SJCRH30 (cell line): ENCODE measurements at regions not wholly inside any gene's neighbourhood (a gene's known extent, or its start where the extent isn't known, plus 50 kb on each side); places are given as distances from the start of the nearest gene placed in this dataset.

Experiments
- DNase-seq, 2 experiments: peaks; one replicate each; pipeline ENCODE4 v3.0.0-alpha.2; 2015 to 2020
- H3K27ac ChIP-seq: fragments of 250-450 bp; sonication (Bioruptor Pico); 2 replicates; pipeline ENCODE4 v1.5.1; 2020; ENCODE audit warnings: mild to moderate bottlenecking, moderate library complexity
- H3K27me3 ChIP-seq: fragments of 250-450 bp; sonication (Bioruptor Pico); 2 replicates; pipeline ENCODE4 v1.5.1; 2020; ENCODE audit warnings: mild to moderate bottlenecking, moderate library complexity
- H3K36me3 ChIP-seq: fragments of 250-450 bp; sonication (Bioruptor Pico); 2 replicates; pipeline ENCODE4 v1.5.1; 2020; ENCODE audit warnings: mild to moderate bottlenecking, moderate library complexity
- H3K4me1 ChIP-seq: fragments of 250-450 bp; sonication (Bioruptor Pico); 2 replicates; pipeline ENCODE4 v1.5.1; 2020; ENCODE audit warnings: mild to moderate bottlenecking, moderate library complexity
- H3K4me3 ChIP-seq: fragments of 250-450 bp; sonication (Bioruptor Pico); 2 replicates; pipeline ENCODE4 v1.5.1; 2020; ENCODE audit warnings: mild to moderate bottlenecking, moderate library complexity
- H3K9me3 ChIP-seq: fragments of 250-450 bp; sonication (Bioruptor Pico); replicated peaks from 2 replicates; pipeline ENCODE4 v1.5.1; 2020; ENCODE audit warnings: mild to moderate bottlenecking, moderate library complexity

GRCh38 chr22:48138855-48139254 lies 1376.4 kb downstream of the TBC1D22A start:
- no peak for DNase-seq
- H3K9me3 ChIP-seq, result no peaks in the 10 kb centered on the region

GRCh38 chr22:48138427-48138826 lies 1376.0 kb downstream of the TBC1D22A start:
- Histone ChIP-seq H3K9me3 (no peaks in the 10 kb centered on the region), H3K4me3 (no peak overlapping the region), H3K4me1 (no peaks in the 10 kb centered on the region), H3K27ac (no peak overlapping the region), H3K27me3 (peaks cover 29% of the 10 kb centered on the region), H3K36me3 (no peaks in the 10 kb centered on the region)
- DNase-seq, result no peak

More at GRCh38 chr22:48138855-48139254, 1376.4 kb downstream of the TBC1D22A start:
- Histone ChIP-seq H3K36me3 (no peaks in the 10 kb centered on the region), H3K27me3 (peaks cover 31% of the 10 kb centered on the region), H3K4me1 (no peaks in the 10 kb centered on the region), H3K4me3 (no peak overlapping the region), H3K27ac (no peak overlapping the region)

- no peaks in the 10 kb centered on the region for H3K9me3 ChIP-seq
- no peaks in the 10 kb centered on the region for H3K4me1 ChIP-seq
- no peak overlapping the region for H3K4me3 ChIP-seq
- H3K27me3 ChIP-seq, result peaks cover 25% of the 10 kb centered on the region
- no peak overlapping the region for H3K27ac ChIP-seq
- DNase-seq, result no peak
- H3K36me3 ChIP-seq, result no peaks in the 10 kb centered on the region
Measured at GRCh38 chr22:48137640-48138039, 1375.2 kb downstream of the TBC1D22A start.

- H3K9me3 ChIP-seq, result no peaks in the 10 kb centered on the region
- no peak for DNase-seq
- H3K27ac ChIP-seq, result no peak overlapping the region
- H3K27me3 ChIP-seq, result peaks cover 15% of the 10 kb centered on the region
- H3K36me3 ChIP-seq, result no peaks in the 10 kb centered on the region
- no peaks in the 10 kb centered on the region for H3K4me1 ChIP-seq
- no peak overlapping the region for H3K4me3 ChIP-seq
Measured at GRCh38 chr22:48135592-48135991, 1373.1 kb downstream of the TBC1D22A start.

- H3K9me3 ChIP-seq, result no peaks in the 10 kb centered on the region; the same call in 1 of the 2 replicates
- H3K36me3 ChIP-seq, result no peaks in the 10 kb centered on the region
- no peak overlapping the region for H3K4me3 ChIP-seq
- no peak for DNase-seq
- peaks cover 5% of the 10 kb centered on the region; the same call in 1 of the 2 replicates for H3K27me3 ChIP-seq
- H3K4me1 ChIP-seq, result no peaks in the 10 kb centered on the region
- no peak overlapping the region for H3K27ac ChIP-seq
Measured at GRCh38 chr22:48125416-48125815, 1363.0 kb downstream of the TBC1D22A start.

- Histone ChIP-seq H3K9me3 (no peaks in the 10 kb centered on the region; the same call in 1 of the 2 replicates), H3K27ac (no peak overlapping the region), H3K27me3 (no peaks in the 10 kb centered on the region), H3K4me3 (no peak overlapping the region), H3K36me3 (no peaks in the 10 kb centered on the region), H3K4me1 (no peaks in the 10 kb centered on the region)
- DNase-seq, result no peak
Measured at GRCh38 chr22:48121984-48122383, 1359.5 kb downstream of the TBC1D22A start.

GRCh38 chr22:48118654-48119053 lies 1356.2 kb downstream of the TBC1D22A start:
- Histone ChIP-seq H3K36me3 (no peaks in the 10 kb centered on the region), H3K4me3 (no peak overlapping the region), H3K4me1 (no peaks in the 10 kb centered on the region), H3K27ac (no peak overlapping the region), H3K27me3 (no peaks in the 10 kb centered on the region; the same call in 1 of the 2 replicates), H3K9me3 (no peaks in the 10 kb centered on the region; the same call in 1 of the 2 replicates)
- DNase-seq, result no peak

- Histone ChIP-seq H3K4me1 (no peaks in the 10 kb centered on the region), H3K4me3 (no peak overlapping the region), H3K27ac (no peak overlapping the region), H3K27me3 (no peaks in the 10 kb centered on the region; the same call in 1 of the 2 replicates), H3K9me3 (no peaks in the 10 kb centered on the region; the same call in 1 of the 2 replicates), H3K36me3 (no peaks in the 10 kb centered on the region)
- no peak for DNase-seq
Measured at GRCh38 chr22:48116871-48117270, 1354.4 kb downstream of the TBC1D22A start.

GRCh38 chr22:48112687-48113521 lies 1350.5 kb downstream of the TBC1D22A start:
- no peaks in the 10 kb centered on the region for H3K9me3 ChIP-seq

GRCh38 chr22:48106715-48107259 lies 1344.3 kb downstream of the TBC1D22A start:
- Histone ChIP-seq H3K27ac (no peak overlapping the region), H3K4me1 (no peaks in the 10 kb centered on the region), H3K27me3 (peaks cover 11% of the 10 kb centered on the region; the same call in 1 of the 2 replicates), H3K36me3 (no peaks in the 10 kb centered on the region), H3K9me3 (no peaks in the 10 kb centered on the region), H3K4me3 (no peak overlapping the region)
- no peak for DNase-seq

More at GRCh38 chr22:48112687-48113521, 1350.5 kb downstream of the TBC1D22A start:
- H3K27ac ChIP-seq, result no peak overlapping the region
- no peaks in the 10 kb centered on the region for H3K36me3 ChIP-seq
- H3K27me3 ChIP-seq, result no peaks in the 10 kb centered on the region; the same call in 1 of the 2 replicates
- H3K4me1 ChIP-seq, result no peaks in the 10 kb centered on the region
- DNase-seq, result no peak
- no peak overlapping the region for H3K4me3 ChIP-seq

GRCh38 chr22:48106215-48106614 lies 1343.8 kb downstream of the TBC1D22A start:
- no peak for DNase-seq
- Histone ChIP-seq H3K4me1 (no peaks in the 10 kb centered on the region), H3K9me3 (no peaks in the 10 kb centered on the region), H3K27me3 (peaks cover 14% of the 10 kb centered on the region; the same call in 1 of the 2 replicates), H3K27ac (no peak overlapping the region), H3K36me3 (no peaks in the 10 kb centered on the region), H3K4me3 (no peak overlapping the region)

GRCh38 chr22:48105259-48105658 lies 1342.8 kb downstream of the TBC1D22A start:
- H3K36me3 ChIP-seq, result no peaks in the 10 kb centered on the region
- H3K9me3 ChIP-seq, result no peaks in the 10 kb centered on the region
- no peak overlapping the region for H3K4me3 ChIP-seq
- DNase-seq, result no peak
- H3K4me1 ChIP-seq, result no peaks in the 10 kb centered on the region
- H3K27me3 ChIP-seq, result peaks cover 23% of the 10 kb centered on the region; the same call in 1 of the 2 replicates
- H3K27ac ChIP-seq, result no peak overlapping the region

- peaks cover 27% of the 10 kb centered on the region; the same call in 1 of the 2 replicates for H3K27me3 ChIP-seq
- H3K27ac ChIP-seq, result no peak overlapping the region
- no peak overlapping the region for H3K4me3 ChIP-seq
- H3K9me3 ChIP-seq, result no peaks in the 10 kb centered on the region
- no peak for DNase-seq
- no peaks in the 10 kb centered on the region for H3K36me3 ChIP-seq
- H3K4me1 ChIP-seq, result no peaks in the 10 kb centered on the region
Measured at GRCh38 chr22:48104766-48105165, 1342.3 kb downstream of the TBC1D22A start.

- Histone ChIP-seq H3K27me3 (peaks cover 32% of the 10 kb centered on the region; the same call in 1 of the 2 replicates), H3K36me3 (no peaks in the 10 kb centered on the region), H3K4me1 (no peaks in the 10 kb centered on the region), H3K27ac (no peak overlapping the region), H3K9me3 (no peaks in the 10 kb centered on the region), H3K4me3 (no peak overlapping the region)
- DNase-seq, result no peak
Measured at GRCh38 chr22:48104102-48104738, 1341.8 kb downstream of the TBC1D22A start.
